NCI-H2196 (cell line): ENCODE measurements at regions not wholly inside any gene's neighbourhood (a gene's known extent, or its start where the extent isn't known, plus 50 kb on each side); places are given as distances from the start of the nearest gene placed in this dataset.
"Not testable (repeated sequence)": the region's sequence is repeated elsewhere in the genome, so short reads cannot be mapped to it uniquely, and the experiment has no call there.

ENCODE experiments used
- DNase-seq: peaks from one replicate; lab custom pipeline; 2025; ENCODE audit not compliant: unreplicated experiment; lab: John Stamatoyannopoulos, UW

DNA sequence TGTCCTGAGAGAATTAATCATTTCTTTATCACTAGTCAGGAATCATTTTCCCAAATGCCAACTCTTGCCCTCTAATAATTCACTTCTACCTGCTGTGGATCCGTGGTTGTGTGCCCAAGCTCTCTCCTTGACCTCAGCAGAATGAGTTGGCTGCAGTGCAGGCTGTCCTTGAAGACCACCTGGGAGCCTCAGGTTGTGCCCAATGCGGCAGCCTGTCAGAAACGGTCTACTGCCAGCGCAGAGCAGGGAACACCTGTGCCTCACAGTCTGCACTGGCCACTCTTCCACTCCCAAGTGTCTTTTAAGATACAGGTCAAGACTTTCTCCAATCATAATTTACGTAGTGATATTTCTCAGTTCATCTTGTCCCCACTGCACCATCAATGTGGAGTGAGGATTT, 246.0 kb upstream of the PHF14 start:
- DNase-seq = no peak

- DNase-seq = no peak
Measured at GRCh38 chr7:10731253-10731773, 242.4 kb upstream of the PHF14 start.

DNA sequence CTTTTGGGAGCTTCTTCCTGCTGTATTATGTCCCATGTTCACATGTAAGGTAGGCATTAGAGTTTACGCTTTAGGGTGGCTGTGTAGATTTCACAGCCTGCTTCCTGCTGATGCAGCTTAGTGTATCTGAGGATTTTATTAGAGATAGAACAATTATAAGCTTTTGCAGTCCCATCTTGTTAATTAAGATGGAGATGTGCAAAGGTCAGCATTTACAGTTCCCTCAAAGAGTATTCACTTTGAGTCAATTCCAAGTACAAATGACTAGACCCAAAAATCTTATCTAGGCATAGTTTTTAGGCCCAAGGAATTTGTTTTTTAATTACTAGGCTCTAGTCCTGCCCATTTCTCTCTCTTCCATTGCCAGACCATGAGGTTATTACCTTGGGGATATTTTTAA, 239.9 kb upstream of the PHF14 start:
- no peak for DNase-seq

GRCh38 chr7:10734595-10734994, 239.1 kb upstream of the PHF14 start:
- no peak for DNase-seq

DNA sequence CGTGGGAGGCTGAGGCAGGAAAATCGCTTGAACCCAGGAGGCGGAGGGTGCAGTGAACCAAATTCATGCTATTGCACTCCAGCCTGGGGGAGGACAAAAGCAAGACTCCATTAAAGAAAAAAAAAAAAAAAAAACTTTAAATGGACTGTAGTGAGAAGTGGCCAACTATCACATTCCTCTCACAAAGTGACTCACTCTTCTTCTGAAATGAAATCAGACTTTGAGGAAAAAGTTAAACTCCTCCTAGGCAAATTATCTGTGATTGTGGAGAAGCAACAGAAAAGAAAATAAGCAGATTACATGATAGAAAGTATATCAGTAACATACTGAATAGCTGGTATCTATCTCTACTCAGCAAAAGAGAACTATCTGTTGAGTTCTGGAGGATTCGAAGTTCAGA, 234.3 kb upstream of the PHF14 start:
- DNase-seq = no peak

GRCh38 chr7:10740805-10741204, 232.9 kb upstream of the PHF14 start:
- no peak for DNase-seq

GRCh38 chr7:10756981-10757380, 216.7 kb upstream of the PHF14 start:
- DNase-seq = no peak

DNA sequence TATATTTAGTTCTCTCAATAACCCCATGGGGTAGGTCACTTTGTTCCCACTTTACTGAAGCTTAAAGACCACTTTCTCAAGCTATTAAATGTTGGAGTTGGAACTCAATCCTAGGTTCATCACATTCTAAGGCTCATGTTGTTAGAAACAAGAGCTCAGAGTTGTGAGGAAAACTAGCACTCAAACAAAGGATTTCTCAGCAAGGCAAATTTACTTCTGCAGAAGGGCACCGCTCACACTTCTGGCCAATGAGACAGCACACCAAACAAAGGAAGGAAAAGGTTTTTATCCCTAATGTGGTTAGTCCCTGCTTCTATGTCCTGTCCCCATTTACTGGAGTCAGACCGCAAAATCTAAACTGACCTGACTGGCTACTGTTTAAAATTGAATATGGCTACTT, 214.6 kb upstream of the PHF14 start:
- DNase-seq = no peak

DNA sequence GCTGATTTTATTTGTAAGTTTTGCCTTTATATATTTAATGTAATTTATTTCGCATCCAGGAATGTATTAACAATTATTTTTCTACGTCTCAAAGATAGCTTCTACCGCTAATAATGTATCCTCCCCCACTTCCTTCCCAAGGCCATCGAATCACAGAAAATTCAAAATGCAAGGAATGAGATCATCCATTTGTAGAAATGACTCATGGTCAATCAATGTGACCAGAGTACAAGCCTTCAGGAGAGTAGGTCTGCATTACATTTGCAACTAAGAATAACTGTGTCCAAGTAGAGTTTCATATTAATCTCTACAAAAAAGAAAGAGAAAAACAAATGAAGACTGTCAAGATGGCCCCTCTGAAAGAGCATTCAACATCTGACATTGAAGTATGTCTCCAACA, 205.9 kb upstream of the PHF14 start:
- DNase-seq = no peak

DNA sequence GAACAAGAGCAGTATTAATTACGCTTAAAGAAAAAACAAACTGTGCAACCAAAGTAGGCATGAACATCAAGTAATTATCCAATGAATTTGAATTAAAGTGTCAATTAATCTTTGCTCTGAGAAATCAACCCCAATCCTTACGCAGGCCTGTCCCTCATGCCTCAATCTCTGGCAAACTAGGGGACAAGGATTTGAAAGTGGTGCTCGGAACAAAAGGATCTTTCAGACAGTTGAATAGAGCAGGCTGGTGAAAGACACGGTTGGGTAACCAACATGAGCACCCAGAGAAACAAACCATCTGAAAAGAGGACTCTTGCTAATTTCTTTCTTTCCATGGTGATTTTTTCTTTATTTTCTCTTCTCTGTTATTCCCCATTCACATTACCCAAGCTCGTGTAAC, 203.5 kb upstream of the PHF14 start:
- no peak for DNase-seq

GRCh38 chr7:10773430-10773829, 200.2 kb upstream of the PHF14 start:
- DNase-seq = no peak

- no peak for DNase-seq
Measured at GRCh38 chr7:10779465-10780399, 193.9 kb upstream of the PHF14 start.

GRCh38 chr7:10780400-10780747, 193.3 kb upstream of the PHF14 start:
- DNase-seq = no peak

DNA sequence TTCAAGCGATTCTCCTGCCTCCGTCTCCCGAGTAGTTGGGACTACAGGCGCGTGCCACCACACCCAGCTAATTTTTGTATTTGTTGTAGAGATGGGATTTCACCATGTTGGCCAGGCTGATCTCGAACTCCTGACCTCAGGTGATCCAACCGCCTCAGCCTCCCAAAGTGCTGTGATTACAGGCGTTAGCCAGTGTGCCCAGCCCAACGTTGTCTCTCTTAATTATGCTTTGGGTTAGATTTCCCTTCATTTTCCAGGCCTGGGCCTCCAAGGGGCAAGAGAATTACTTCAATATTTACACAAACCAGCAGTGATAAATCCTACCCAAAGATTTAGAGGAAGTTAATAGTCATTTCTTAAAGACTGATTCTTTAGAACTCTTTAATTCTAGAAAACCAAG, 186.7 kb upstream of the PHF14 start:
- not testable (repeated sequence) for DNase-seq

GRCh38 chr7:10789170-10789569, 184.5 kb upstream of the PHF14 start:
- DNase-seq = no peak

DNA sequence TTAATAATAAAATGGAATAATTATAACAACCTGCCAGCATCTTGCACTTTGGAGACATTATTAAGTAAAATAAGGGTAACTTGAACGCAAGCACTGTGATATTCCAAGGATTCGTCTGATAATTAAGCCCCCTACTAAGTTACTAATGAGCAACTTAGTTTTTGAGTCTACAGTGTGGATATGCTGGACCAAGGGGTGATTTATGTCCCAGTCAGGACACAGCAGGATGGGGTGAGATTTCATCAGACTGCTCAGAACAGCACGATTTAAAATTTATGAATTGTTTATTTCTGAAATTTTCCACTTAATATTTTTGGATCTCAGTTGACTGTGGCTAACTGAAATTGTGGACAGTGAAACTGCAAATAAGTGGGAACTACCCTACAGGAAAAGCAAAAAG, 182.8 kb upstream of the PHF14 start:
- DNase-seq = no peak

GRCh38 chr7:10793995-10794775, 179.5 kb upstream of the PHF14 start:
- no peak for DNase-seq

- no peak for DNase-seq
Measured at GRCh38 chr7:10797157-10797556, 176.5 kb upstream of the PHF14 start.

- DNase-seq = no peak
Measured at GRCh38 chr7:10798044-10798443, 175.6 kb upstream of the PHF14 start.

GRCh38 chr7:10799475-10799874, 174.2 kb upstream of the PHF14 start:
- no peak for DNase-seq

- no peak for DNase-seq
Measured at GRCh38 chr7:10802011-10802410, 171.7 kb upstream of the PHF14 start.

- no peak for DNase-seq
Measured at GRCh38 chr7:10802526-10802925, 171.1 kb upstream of the PHF14 start.
